OCI-LY3 (cell line): ENCODE measurements at regions not wholly inside any gene's neighbourhood (a gene's known extent, or its start where the extent isn't known, plus 50 kb on each side); places are given as distances from the start of the nearest gene placed in this dataset.

Experiments
- EZH2phosphoT487 ChIP-seq: fragments of 200-600 bp; shearing (Covaris generic); IDR thresholded peaks from 2 replicates; pipeline ENCODE4 v1.6.1; 2018; ENCODE audit warnings: antibody characterized with exemption, mixed run types, low read depth
- TF ChIP-seq, protein P1 (sequence below): fragments of 200-600, 300-600 bp; sonication (generic); IDR thresholded peaks from 2 replicates; pipeline ENCODE4 v1.5.1; 2014; ENCODE audit warnings: antibody characterized with exemption, low read length, low read depth

DNA sequence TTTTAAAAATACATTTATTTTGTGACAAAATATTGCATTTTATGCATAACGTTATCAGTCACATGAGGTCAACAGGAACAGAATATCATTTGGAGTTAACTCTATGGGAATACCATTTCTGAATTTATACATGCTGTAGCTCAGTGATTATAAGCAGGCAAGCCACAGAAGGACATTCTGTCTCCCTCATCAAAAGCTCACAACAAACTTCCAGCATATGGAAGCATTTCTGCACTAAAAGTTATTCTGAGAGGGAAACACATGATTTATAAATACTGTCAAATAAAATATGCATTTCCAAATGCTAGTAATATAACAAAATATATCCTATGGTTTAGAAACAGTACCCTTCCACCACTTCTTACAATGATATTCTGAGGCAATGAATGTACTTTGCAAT, 854.1 kb upstream of the B3GALT2 start:
- TF ChIP-seq, protein P1, sequence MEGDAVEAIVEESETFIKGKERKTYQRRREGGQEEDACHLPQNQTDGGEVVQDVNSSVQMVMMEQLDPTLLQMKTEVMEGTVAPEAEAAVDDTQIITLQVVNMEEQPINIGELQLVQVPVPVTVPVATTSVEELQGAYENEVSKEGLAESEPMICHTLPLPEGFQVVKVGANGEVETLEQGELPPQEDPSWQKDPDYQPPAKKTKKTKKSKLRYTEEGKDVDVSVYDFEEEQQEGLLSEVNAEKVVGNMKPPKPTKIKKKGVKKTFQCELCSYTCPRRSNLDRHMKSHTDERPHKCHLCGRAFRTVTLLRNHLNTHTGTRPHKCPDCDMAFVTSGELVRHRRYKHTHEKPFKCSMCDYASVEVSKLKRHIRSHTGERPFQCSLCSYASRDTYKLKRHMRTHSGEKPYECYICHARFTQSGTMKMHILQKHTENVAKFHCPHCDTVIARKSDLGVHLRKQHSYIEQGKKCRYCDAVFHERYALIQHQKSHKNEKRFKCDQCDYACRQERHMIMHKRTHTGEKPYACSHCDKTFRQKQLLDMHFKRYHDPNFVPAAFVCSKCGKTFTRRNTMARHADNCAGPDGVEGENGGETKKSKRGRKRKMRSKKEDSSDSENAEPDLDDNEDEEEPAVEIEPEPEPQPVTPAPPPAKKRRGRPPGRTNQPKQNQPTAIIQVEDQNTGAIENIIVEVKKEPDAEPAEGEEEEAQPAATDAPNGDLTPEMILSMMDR, result no peak
- TF ChIP-seq EZH2phosphoT487, result no peak
